H54 (cell line): ENCODE measurements at regions not wholly inside any gene's neighbourhood (a gene's known extent, or its start where the extent isn't known, plus 50 kb on each side); places are given as distances from the start of the nearest gene placed in this dataset.
"Not testable (repeated sequence)": the region's sequence is repeated elsewhere in the genome, so short reads cannot be mapped to it uniquely, and the experiment has no call there.

Experiments used
- DNase-seq: peaks from one replicate; pipeline ENCODE4 v3.0.0; 2011; ENCODE audit warnings: low spot score, mixed read lengths; ENCODE audit not compliant: insufficient read length
- FAIRE-seq: peaks from 3 replicates; lab custom pipeline; 2011; peaks lifted over from hg19 to GRCh38; lab: Jason Lieb, UNC
- POLR2A ChIP-seq: IDR thresholded peaks from 2 replicates; pipeline ENCODE4 v1.6.1; 2011; ENCODE audit warnings: low read depth, mild to moderate bottlenecking, low read length

- no peak for FAIRE-seq
- TF ChIP-seq POLR2A: no peak
- no peak for DNase-seq
Observed at GRCh38 chr12:97616946-97617345, 154.3 kb downstream of the RMST start.

- FAIRE-seq (no peak), DNase-seq (no peak)
- no peak for TF ChIP-seq POLR2A
Observed at GRCh38 chr12:97628962-97629361, 166.4 kb downstream of the RMST start.

GRCh38 chr12:97629382-97629781 lies 166.8 kb downstream of the RMST start:
- no peak for TF ChIP-seq POLR2A
- FAIRE-seq (no peak), DNase-seq (no peak)

GRCh38 chr12:97630356-97630755 lies 167.8 kb downstream of the RMST start:
- no peak for FAIRE-seq
- no peak for DNase-seq
- no peak for TF ChIP-seq POLR2A

GRCh38 chr12:97630875-97631274 lies 168.3 kb downstream of the RMST start:
- DNase-seq (no peak), FAIRE-seq (no peak)
- TF ChIP-seq POLR2A: no peak

GRCh38 chr12:97637770-97638169 lies 175.2 kb downstream of the RMST start:
- DNase-seq (no peak), FAIRE-seq (no peak)
- TF ChIP-seq POLR2A: no peak

- DNase-seq (no peak), FAIRE-seq (no peak)
- TF ChIP-seq POLR2A: no peak
Observed at GRCh38 chr12:97638739-97639138, 176.1 kb downstream of the RMST start.

- DNase-seq: peak; percentile 2
- no peak for TF ChIP-seq POLR2A
- no peak for FAIRE-seq
Observed at GRCh38 chr12:97639702-97640101, 177.1 kb downstream of the RMST start.

GRCh38 chr12:97640826-97641225 lies 178.2 kb downstream of the RMST start:
- TF ChIP-seq POLR2A: no peak
- FAIRE-seq (no peak), DNase-seq (no peak)

- DNase-seq (no peak), FAIRE-seq (no peak)
- no peak for TF ChIP-seq POLR2A
Observed at GRCh38 chr12:97642911-97643310, 180.3 kb downstream of the RMST start.

GRCh38 chr12:97643924-97644323 lies 181.3 kb downstream of the RMST start:
- no peak for TF ChIP-seq POLR2A
- DNase-seq (no peak), FAIRE-seq (no peak)

- no peak for TF ChIP-seq POLR2A
- FAIRE-seq (no peak), DNase-seq (no peak)
Observed at GRCh38 chr12:97645726-97646125, 183.1 kb downstream of the RMST start.

- no peak for TF ChIP-seq POLR2A
- FAIRE-seq: no peak
- DNase-seq: no peak
Observed at GRCh38 chr12:97647142-97647541, 184.5 kb downstream of the RMST start.

- no peak for TF ChIP-seq POLR2A
- no peak for FAIRE-seq
- no peak for DNase-seq
Observed at GRCh38 chr12:97650242-97650641, 187.6 kb downstream of the RMST start.

- FAIRE-seq, DNase-seq: not testable (repeated sequence)
Observed at GRCh38 chr12:97656548-97656947, 193.9 kb downstream of the RMST start.
